ENCODE measurements at regions not wholly inside any gene's neighbourhood (a gene's known extent, or its start where the extent isn't known, plus 50 kb on each side); places are given as distances from the start of the nearest gene placed in this dataset.
"Not testable (repeated sequence)": the region's sequence is repeated elsewhere in the genome, so short reads cannot be mapped to it uniquely, and the experiment has no call there.

DNA sequence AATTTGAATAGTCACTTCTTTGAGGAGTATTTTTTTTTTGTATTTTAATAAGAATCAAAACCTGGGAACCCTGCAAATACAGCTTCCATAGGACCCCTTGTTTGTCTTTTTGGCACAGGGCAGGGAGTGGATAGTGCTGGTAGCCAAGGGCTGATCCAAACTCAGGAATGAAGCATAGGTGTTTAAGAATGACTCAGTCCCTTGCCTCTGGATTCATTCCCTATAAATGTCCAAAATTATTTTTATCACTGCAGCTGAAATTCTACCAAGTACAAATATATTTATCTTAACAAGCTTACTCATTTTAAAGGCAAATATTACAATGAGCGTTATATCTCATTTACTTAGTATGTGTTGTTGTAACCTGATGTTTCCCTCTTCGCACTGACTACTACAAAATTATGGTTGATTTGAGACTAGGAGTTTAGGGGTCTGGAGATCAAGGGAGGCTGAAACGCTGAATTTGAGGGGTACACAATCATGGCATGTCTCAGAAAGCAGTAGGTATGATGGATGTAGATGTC lies 278.6 kb upstream of the LYPLAL1 start:
- FAIRE-seq (no peak), DNase-seq (ENCODE audit: low spot score in 2 of 2) (no peak)

DNA sequence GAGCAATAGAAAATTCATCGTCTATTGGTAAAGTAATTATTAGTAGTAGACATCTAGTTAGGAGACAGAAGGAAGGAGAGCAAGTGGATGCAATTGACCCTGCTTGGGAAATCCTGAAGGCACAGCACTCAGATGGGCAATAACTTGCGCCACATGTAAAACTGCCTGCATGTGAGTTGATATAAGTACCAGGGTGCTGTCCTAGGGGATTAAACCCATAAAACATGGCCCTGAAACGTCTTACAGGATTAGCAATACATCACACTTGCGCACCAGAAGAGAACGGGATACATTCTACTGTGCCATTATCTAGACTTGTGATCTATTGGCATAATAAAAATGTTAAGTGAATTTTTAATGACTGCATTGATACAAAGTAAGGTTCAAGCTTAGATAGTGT lies 277.5 kb upstream of the LYPLAL1 start:
- no peak for DNase-seq (ENCODE audit: low spot score in 2 of 2)
- FAIRE-seq = no peak

DNA sequence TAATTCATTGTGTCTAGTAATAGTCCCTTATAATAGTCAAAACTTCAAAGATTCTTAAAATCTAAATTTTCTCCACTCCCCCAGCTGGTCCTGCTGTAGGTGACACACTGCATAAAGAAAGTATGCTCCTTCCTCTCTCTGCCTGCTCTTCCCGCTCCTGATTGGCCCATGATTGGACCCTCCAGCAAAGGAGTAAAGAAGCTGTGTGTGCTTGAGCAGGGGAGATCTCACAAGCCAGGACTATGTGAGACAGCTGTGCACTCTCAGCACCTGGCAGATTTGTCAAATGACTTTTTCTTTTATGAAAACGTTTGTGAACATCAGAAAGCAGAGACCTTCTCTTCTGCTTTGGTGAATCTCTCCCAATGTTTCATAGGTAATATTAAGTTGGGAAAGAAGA lies 274.8 kb upstream of the LYPLAL1 start:
- DNase-seq (ENCODE audit: low spot score in 2 of 2) = no peak
- no peak for FAIRE-seq

DNA sequence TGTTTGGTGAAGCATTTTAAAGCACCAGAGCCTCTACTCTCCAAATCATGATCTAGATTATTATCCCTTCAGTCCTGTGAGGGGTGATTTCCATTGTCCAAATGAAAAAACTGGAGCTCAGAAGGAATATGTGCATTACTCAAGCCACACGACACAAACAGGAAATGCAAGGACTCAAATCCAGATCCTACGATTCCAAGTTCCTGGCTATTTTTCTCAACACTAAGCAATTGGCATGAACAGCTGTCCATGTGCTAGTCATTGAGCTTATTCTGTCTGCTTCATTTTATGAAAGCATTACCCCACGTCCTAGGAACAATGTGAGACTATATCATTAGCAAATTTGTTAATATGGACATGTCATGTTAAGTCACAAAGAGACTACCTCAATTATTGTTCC lies 273.1 kb upstream of the LYPLAL1 start:
- no peak for FAIRE-seq
- DNase-seq (ENCODE audit: low spot score in 2 of 2) = no peak

DNA sequence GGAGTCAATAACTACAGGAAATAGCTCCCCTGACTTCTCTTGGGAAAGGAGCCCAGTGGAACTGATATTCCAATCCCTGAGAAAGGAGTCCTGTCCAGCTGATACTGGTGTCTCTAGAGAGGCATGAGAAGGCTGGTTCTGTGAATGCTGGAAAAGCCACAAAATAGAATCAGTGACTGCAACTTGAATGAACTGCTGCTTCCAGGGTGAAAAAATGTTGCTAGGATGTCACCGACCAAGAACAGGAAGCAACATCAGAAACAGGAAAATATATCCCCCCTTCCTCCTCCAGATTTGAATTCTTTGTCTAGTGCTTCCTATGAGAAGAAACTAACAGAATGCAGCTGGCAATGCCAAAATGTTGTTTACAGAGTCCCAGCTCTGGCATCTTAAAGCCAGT lies 269.3 kb upstream of the LYPLAL1 start:
- DNase-seq (ENCODE audit: low spot score in 2 of 2) (no peak), FAIRE-seq (no peak)

DNA sequence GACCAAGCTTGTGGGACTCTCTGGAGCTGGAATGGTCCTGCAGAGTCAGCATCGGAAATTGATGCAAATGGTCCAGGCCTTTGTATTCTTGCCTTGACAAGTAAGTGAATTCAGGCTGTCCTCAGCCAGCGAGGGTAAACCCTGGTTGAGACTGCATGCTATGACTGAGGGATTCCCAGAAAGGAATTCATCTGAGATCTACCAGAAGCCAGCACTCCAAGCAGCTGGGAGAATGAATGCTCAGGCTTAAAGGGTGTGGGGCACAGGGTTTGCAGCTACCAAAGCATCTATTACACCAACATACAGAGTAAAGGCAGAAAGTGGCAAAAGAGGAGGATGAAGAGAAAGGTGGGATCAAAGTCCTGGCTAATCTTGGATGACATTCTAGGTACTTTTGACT lies 257.0 kb upstream of the LYPLAL1 start:
- FAIRE-seq = no peak
- no peak for DNase-seq (ENCODE audit: low spot score in 2 of 2)

DNA sequence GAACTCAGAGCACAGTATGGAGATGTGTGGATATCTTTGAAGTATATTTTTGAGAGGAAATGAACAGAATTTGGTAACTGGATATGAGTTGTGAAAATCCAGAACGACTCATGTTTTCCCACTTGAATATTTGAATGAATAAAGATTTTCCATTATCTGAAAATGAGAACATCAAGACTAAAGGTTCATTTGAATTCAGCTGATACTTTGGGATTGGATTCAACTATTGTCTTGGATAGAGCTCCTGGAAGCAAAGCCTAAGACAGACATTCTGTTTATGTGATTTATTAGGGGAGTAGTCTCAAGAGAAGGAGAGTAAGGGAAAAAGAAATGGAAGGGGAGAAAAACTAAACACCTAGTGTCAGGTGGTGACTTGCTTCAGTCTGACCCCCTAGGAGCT lies 256.0 kb upstream of the LYPLAL1 start:
- FAIRE-seq (no peak), DNase-seq (ENCODE audit: low spot score in 2 of 2) (no peak)

DNA sequence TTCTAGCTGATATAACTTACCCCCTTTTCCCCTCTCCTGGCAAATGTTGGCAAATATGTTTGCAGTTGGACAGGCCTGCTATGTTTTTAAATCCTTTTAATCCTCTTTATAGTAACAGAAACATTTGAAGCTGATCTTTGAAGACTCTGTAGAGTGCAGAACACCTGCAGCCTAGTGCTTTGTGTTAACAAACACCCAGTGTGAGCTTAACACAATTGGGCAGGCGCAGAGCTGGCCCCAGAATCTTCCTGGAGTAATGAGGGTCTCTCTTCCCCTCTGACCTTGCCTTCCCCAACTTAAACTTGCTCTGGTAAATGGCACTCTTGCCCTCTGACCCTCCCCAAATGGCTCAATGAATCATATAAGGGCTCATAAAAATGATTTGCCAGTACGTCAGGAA lies 247.9 kb upstream of the LYPLAL1 start:
- FAIRE-seq (no peak), DNase-seq (ENCODE audit: low spot score in 2 of 2) (no peak)

DNA sequence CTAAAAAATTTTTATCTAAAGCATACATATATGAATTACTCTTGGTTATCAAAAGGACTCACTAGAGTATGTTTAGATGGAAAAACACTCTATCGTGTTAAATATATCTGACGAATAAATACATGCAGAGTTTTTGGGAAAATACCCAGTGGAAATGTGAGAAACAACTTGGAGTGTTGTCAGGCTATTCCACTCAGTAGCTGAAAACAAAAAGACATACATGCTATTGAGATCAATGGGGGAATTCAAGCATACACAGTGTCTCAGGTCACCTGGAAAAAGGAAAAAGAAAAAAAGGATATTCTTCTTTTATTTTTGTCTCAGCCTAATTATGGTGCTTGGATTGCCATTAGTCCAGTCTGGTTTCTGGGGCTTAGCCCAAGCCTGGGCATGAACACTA lies 247.0 kb upstream of the LYPLAL1 start:
- FAIRE-seq (no peak), DNase-seq (ENCODE audit: low spot score in 2 of 2) (no peak)

DNA sequence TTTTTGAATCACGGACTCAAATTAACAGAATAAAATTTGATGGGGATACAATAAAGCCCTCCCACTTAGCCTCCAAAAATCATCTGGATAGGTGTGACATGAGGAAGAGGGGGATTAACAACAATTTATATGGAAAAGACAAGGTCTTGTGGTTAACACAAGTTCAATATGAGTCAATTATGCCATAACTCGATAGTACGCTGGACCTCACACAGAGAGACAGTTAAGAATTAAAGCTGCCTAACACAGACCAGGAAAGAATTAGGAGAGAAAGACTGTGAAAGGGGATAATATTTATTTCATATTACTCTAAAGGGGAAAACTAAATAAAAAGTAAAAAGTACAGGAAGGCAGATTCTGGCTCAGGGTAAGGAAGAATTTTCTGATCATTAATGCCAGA lies 243.7 kb upstream of the LYPLAL1 start:
- DNase-seq (ENCODE audit: low spot score in 2 of 2) = no peak
- FAIRE-seq = no peak

GRCh38 chr1:218930472-218931241 lies 243.0 kb upstream of the LYPLAL1 start:
- DNase-seq (ENCODE audit: low spot score in 2 of 2) (no peak), FAIRE-seq (no peak)

DNA sequence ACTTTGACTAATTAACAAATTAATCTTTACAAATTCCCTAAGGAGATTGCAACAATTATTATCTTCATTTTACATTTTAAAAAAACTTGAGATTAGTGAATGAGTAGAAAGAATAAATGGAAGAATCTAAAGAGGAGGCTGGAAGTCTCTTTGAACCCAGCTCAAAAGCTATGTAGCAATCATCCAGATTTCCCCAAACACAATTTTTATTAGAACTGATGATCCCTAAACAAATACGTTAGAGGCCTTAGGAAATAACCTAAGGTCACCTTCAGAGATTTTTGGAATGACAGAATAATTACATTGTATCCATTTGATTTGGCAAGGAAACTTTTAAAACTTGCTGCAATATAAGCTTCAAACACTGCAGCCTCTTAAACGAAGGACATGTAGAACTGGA lies 242.4 kb upstream of the LYPLAL1 start:
- DNase-seq (ENCODE audit: low spot score in 2 of 2) (no peak), FAIRE-seq (no peak)

GRCh38 chr1:218933513-218933912 lies 240.2 kb upstream of the LYPLAL1 start:
- FAIRE-seq (no peak), DNase-seq (ENCODE audit: low spot score in 2 of 2) (no peak)

DNA sequence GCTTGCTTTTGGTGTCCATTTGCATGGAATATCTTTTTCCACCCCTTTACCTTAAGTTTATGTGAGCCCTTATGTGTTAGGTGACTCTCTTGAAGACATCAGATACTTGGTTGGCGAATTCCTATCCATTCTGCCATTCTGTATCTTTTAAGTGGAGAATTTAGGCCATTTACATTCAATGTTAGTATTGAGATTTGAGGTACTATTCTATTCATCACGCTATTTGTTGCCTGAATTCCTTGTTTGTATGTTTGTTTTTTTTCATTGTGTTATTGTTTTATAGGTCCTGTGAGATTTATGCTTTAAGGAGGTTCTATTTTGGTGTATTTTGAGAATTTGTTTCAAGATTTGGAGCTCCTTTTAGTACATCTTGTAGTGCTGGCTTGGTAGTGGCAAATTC lies 238.3 kb upstream of the LYPLAL1 start:
- not testable (repeated sequence) for FAIRE-seq; DNase-seq (ENCODE audit: low spot score in 2 of 2)

- FAIRE-seq = no peak
- DNase-seq (ENCODE audit: low spot score in 2 of 2) = no peak
Observed at GRCh38 chr1:218938259-218938658, 235.4 kb upstream of the LYPLAL1 start.

GRCh38 chr1:218939095-218939494 lies 234.6 kb upstream of the LYPLAL1 start:
- FAIRE-seq (no peak), DNase-seq (ENCODE audit: low spot score in 2 of 2) (no peak)

- no peak for DNase-seq (ENCODE audit: low spot score in 2 of 2)
- no peak for FAIRE-seq
Observed at GRCh38 chr1:218942431-218942830, 231.2 kb upstream of the LYPLAL1 start.

- DNase-seq (ENCODE audit: low spot score in 2 of 2) (no peak), FAIRE-seq (no peak)
Observed at GRCh38 chr1:218943371-218943770, 230.3 kb upstream of the LYPLAL1 start.

GRCh38 chr1:218945050-218945449 lies 228.6 kb upstream of the LYPLAL1 start:
- FAIRE-seq (no peak), DNase-seq (ENCODE audit: low spot score in 2 of 2) (no peak)

- no peak for FAIRE-seq
Observed at GRCh38 chr1:218946147-218946546, 227.5 kb upstream of the LYPLAL1 start.

GRCh38 chr1:218948446-218948845 lies 225.2 kb upstream of the LYPLAL1 start:
- no peak for DNase-seq (ENCODE audit: low spot score in 2 of 2)
- FAIRE-seq = no peak

More at GRCh38 chr1:218946147-218946546, 227.5 kb upstream of the LYPLAL1 start:
- no peak for DNase-seq (ENCODE audit: low spot score in 2 of 2)

DNA sequence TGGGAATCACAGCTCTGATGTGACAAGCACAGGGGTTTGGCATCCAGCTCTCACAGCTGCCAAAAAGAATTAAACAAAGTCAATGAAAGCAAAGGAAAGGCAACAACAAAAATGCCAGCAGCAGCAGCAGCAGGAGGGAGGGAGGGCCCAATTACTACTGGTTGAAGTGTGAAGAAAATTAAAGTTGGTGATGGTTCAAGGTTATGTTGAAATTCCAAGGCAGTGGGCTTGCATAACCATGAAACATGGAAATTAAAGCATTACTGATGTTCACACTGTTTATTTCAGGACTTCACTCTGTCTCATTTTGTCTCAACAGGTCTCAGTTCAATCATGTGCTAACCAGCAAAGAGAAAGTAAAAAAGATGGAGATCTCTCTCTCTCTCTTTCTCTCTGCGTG lies 220.3 kb upstream of the LYPLAL1 start:
- no peak for DNase-seq (ENCODE audit: low spot score in 2 of 2)
- no peak for FAIRE-seq

DNA sequence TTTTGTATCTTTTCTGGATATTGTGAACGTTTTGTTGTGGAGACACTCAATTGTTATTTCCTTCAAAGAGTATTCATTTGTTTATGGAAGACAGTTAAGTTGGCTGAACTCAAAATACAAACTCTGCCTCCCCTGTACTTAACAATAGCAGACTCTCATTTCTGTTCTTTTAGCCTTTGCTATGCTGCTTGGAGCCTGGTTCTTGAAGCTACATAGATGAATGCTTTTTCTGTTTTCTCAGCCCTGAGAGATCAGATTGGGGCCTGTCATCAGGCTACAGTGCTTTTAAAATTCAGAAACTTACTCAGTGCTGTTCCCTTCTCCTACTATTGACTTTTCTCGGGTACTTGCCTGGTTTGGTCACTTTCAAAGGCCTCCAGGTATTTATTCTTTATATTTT lies 215.7 kb upstream of the LYPLAL1 start:
- DNase-seq (ENCODE audit: low spot score in 2 of 2) = no peak
- no peak for FAIRE-seq
